ENCODE measurements at regions not wholly inside any gene's neighbourhood (a gene's known extent, or its start where the extent isn't known, plus 50 kb on each side); places are given as distances from the start of the nearest gene placed in this dataset.

- Histone ChIP-seq H3K79me2 (ENCODE audit: control insufficient read depth, low read length) (no peaks in the 10 kb centered on the region), H3K27me3 (ENCODE audit: control insufficient read depth, low read length) (peaks cover 12% of the 10 kb centered on the region), H3K4me2 (ENCODE audit: low read length) (no peak overlapping the region), H3K36me3 (ENCODE audit: control insufficient read depth, low read length) (no peaks in the 10 kb centered on the region), H3K4me1 (ENCODE audit: control insufficient read depth, low read length) (no peaks in the 10 kb centered on the region), H3K4me3 (ENCODE audit: low read length) (no peak overlapping the region), H3K9me2 (replicated peaks; ENCODE audit: control insufficient read depth, low read length) (no peaks in the 10 kb centered on the region), H3F3A (ENCODE audit: control insufficient read depth, insufficient read depth) (no peaks in the 10 kb centered on the region), H3K27ac (ENCODE audit: low read depth, low read length) (no peak overlapping the region), H3K9me3 (ENCODE audit: control insufficient read depth, insufficient read depth, low read length) (no peaks in the 10 kb centered on the region), H4K20me1 (ENCODE audit: control insufficient read depth, insufficient read depth, low read depth, low read length) (no peaks in the 10 kb centered on the region)
- TF ChIP-seq, protein P1, sequence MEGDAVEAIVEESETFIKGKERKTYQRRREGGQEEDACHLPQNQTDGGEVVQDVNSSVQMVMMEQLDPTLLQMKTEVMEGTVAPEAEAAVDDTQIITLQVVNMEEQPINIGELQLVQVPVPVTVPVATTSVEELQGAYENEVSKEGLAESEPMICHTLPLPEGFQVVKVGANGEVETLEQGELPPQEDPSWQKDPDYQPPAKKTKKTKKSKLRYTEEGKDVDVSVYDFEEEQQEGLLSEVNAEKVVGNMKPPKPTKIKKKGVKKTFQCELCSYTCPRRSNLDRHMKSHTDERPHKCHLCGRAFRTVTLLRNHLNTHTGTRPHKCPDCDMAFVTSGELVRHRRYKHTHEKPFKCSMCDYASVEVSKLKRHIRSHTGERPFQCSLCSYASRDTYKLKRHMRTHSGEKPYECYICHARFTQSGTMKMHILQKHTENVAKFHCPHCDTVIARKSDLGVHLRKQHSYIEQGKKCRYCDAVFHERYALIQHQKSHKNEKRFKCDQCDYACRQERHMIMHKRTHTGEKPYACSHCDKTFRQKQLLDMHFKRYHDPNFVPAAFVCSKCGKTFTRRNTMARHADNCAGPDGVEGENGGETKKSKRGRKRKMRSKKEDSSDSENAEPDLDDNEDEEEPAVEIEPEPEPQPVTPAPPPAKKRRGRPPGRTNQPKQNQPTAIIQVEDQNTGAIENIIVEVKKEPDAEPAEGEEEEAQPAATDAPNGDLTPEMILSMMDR (IDR thresholded peaks at IDR 0.05; ENCODE audit: low read depth, low read length, poor library complexity, severe bottlenecking) = no peak
- TF ChIP-seq EZH2phosphoT487 (IDR thresholded peaks at IDR 0.05; ENCODE audit: borderline replicate concordance, low read length) = no peak
Measured at GRCh38 chr5:133853646-133854365, 114.6 kb downstream of the C5orf15 start.

- Histone ChIP-seq H3K36me3 (ENCODE audit: control insufficient read depth, low read length) (no peaks in the 10 kb centered on the region), H3K4me1 (ENCODE audit: control insufficient read depth, low read length) (peaks cover 4% of the 10 kb centered on the region; the same call in 1 of the 2 replicates)
Measured at GRCh38 chr5:133851521-133851920, 116.9 kb downstream of the C5orf15 start.

GRCh38 chr5:133850811-133851210 lies 117.6 kb downstream of the C5orf15 start:
- no peak overlapping the region for H3K4me3 ChIP-seq (ENCODE audit: low read length)
- H3K9me2 ChIP-seq (replicated peaks; ENCODE audit: control insufficient read depth, low read length) = no peaks in the 10 kb centered on the region
- no peaks in the 10 kb centered on the region for H4K20me1 ChIP-seq (ENCODE audit: control insufficient read depth, insufficient read depth, low read depth, low read length)
- H3K27me3 ChIP-seq (ENCODE audit: control insufficient read depth, low read length) = peaks cover 12% of the 10 kb centered on the region
- H3K27ac ChIP-seq (ENCODE audit: low read depth, low read length) = no peak overlapping the region
- no peaks in the 10 kb centered on the region for H3F3A ChIP-seq (ENCODE audit: control insufficient read depth, insufficient read depth)
- no peaks in the 10 kb centered on the region for H3K36me3 ChIP-seq (ENCODE audit: control insufficient read depth, low read length)
- TF ChIP-seq EZH2phosphoT487 (IDR thresholded peaks at IDR 0.05; ENCODE audit: borderline replicate concordance, low read length) = no peak
- TF ChIP-seq, protein P1 (IDR thresholded peaks at IDR 0.05; ENCODE audit: low read depth, low read length, poor library complexity, severe bottlenecking) = no peak
- no peaks in the 10 kb centered on the region for H3K79me2 ChIP-seq (ENCODE audit: control insufficient read depth, low read length)
- no peak overlapping the region for H3K4me2 ChIP-seq (ENCODE audit: low read length)
- no peaks in the 10 kb centered on the region for H3K9me3 ChIP-seq (ENCODE audit: control insufficient read depth, insufficient read depth, low read length)
- peaks cover 6% of the 10 kb centered on the region; the same call in 1 of the 2 replicates for H3K4me1 ChIP-seq (ENCODE audit: control insufficient read depth, low read length)

More at GRCh38 chr5:133851521-133851920, 116.9 kb downstream of the C5orf15 start:
- Histone ChIP-seq H3K79me2 (ENCODE audit: control insufficient read depth, low read length) (no peaks in the 10 kb centered on the region), H3K9me3 (ENCODE audit: control insufficient read depth, insufficient read depth, low read length) (no peaks in the 10 kb centered on the region), H3K4me2 (ENCODE audit: low read length) (no peak overlapping the region), H3F3A (ENCODE audit: control insufficient read depth, insufficient read depth) (no peaks in the 10 kb centered on the region), H3K27ac (ENCODE audit: low read depth, low read length) (no peak overlapping the region), H3K9me2 (replicated peaks; ENCODE audit: control insufficient read depth, low read length) (no peaks in the 10 kb centered on the region), H3K27me3 (ENCODE audit: control insufficient read depth, low read length) (peaks cover 12% of the 10 kb centered on the region), H3K4me3 (ENCODE audit: low read length) (no peak overlapping the region), H4K20me1 (ENCODE audit: control insufficient read depth, insufficient read depth, low read depth, low read length) (no peaks in the 10 kb centered on the region)
- TF ChIP-seq, protein P1 (IDR thresholded peaks at IDR 0.05; ENCODE audit: low read depth, low read length, poor library complexity, severe bottlenecking) = no peak
- TF ChIP-seq EZH2phosphoT487 (IDR thresholded peaks at IDR 0.05; ENCODE audit: borderline replicate concordance, low read length) = no peak
